GM03348 (cell line): ENCODE measurements at regions not wholly inside any gene's neighbourhood (a gene's known extent, or its start where the extent isn't known, plus 50 kb on each side); places are given as distances from the start of the nearest gene placed in this dataset.

ENCODE experiments used
- DNase-seq: peaks from one replicate; pipeline ENCODE4 v3.0.0; 2012; ENCODE audit warnings: low spot score

DNA sequence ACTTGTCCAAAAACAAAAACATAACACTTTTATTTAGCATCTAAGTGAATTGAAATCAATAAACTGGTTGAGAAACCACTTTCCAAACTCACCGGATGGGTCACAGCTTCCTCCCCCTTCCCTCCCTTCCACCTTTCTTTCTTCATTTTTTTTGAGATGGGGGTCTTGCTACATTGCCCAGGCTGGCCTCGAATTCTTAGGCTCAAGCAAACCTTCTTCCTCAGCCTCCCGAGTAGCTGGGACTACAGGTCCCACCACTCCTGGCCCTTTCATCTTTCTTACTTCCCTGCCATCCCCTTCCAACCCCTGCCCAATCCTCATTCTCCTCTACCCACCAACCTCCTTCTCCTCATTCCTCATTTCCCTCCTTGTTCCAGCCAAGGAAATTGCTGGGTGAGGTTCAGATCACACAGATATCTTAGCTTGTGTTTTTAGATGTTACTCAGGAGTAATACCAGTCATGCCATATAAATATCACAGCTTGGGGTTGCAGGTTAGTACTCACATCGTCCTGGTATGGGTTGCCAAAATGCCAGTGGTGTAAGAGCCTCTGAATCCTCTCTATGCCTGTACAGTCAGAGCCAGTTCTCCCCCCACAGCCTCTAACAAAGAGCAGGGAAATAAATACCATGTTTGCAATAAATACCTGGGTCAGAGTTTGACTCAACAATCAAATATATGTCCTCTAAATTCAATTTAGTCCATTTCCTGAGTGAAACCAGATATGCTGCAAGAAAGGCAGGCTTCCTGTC is 132.7 kb upstream of the NDUFV2 start:
- DNase-seq = peak; percentile 40

GRCh38 chr18:8970843-8971242 is 131.7 kb upstream of the NDUFV2 start:
- DNase-seq = no peak

DNA sequence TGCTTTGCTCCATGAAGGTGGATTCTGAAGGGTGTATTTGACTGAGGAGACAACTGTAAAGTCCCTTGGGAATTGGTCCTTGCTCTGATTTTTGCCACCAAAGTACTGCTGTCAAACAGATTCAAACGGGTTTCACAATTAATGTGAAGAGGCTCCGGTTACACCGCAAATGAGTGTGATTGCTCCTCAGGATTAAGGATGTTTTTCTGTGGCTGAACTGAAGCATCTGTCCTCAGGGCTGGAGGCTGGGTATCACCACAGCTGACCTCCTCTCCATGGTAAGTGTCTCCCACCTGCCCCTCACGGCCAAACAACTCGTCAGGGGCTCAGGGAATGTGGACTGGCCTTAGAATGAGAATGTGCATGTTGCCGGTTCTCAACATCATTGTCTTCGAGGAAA is 130.4 kb upstream of the NDUFV2 start:
- no peak for DNase-seq

DNA sequence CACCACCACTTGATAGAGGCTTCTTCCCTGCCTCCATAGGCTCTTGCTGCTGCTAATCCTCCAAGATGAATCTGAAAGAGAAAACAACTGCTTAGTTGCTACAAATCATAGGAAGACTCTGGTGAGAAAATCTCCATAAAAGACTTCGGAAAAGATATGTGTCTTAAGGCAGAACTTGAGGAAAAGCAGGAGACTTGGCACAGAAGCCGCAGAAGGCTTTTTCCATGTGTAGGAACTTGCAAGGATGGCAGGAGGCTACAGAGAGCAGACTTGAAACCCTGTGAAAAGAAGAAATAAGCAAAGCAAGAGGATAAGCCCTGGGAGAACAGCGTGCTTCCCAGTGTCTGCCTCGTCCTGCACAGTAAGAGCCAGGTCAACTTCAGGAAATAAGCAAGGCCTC is 128.2 kb upstream of the NDUFV2 start:
- DNase-seq = no peak

- DNase-seq = no peak
Measured at GRCh38 chr18:8974696-8975095, 127.8 kb upstream of the NDUFV2 start.

DNA sequence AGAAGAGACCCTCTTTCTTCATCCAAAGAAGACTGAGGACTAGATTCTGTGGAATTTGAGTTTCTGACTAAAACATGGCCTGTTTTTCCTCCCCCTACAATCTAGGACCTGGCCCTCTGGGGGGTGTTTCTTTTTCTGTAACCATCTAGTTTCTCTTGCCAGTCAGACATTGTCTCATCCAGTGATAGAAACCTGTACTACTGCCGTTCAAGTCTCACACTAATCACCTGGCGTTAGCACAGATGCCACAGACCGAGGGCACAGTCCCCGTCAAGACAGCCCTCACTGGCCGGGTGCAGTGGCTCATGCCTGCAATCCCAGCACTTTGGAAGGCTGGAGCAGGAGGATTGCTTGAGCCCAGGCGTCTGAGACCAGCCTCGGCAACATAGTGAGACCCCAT is 126.9 kb upstream of the NDUFV2 start:
- no peak for DNase-seq

GRCh38 chr18:8976606-8977005 is 125.9 kb upstream of the NDUFV2 start:
- no peak for DNase-seq

DNA sequence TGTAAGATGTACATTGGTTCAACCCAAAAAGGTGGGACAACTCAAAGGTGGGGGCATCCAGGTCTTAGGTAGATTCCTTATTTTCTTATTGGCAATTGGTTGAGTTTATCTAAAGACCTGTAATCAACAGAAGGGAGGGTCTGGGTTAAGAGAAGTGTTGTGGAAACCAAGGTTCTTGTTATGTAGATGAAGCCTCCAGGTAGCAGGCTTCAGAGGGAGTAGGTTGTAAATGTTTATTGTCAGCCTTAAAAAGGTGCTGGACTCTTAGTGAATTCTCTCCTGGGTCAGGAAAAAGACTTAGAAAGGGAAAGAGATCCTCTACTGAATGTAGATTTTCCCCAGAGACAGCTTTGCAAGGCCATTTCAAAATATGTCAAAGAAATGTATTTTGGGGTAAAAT is 125.3 kb upstream of the NDUFV2 start:
- DNase-seq = no peak

GRCh38 chr18:8977701-8978100 is 124.8 kb upstream of the NDUFV2 start:
- no peak for DNase-seq

- DNase-seq = no peak
Measured at GRCh38 chr18:8978394-8978793, 124.1 kb upstream of the NDUFV2 start.

GRCh38 chr18:8979258-8979988 is 123.1 kb upstream of the NDUFV2 start:
- no peak for DNase-seq

DNA sequence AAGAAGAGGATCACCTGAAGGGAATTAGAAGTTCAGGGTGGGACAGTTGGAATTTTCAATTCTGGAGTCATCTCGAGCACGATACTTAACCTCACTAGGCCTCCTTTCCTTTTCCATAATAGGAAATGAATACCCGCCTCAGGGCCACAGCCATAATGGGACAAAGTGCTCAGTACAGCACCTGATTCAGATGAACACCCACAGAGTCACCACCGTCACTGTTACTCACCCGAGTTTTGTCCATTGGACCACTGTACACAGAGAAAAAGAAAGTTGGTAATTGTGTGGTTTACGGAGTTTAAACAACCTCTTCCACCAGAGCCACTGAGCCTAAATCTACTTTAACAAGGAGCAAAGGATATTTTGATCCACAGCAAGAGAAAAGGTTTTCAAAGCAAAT is 122.0 kb upstream of the NDUFV2 start:
- no peak for DNase-seq

- DNase-seq = no peak
Measured at GRCh38 chr18:8980918-8981317, 121.6 kb upstream of the NDUFV2 start.

GRCh38 chr18:8982416-8983183 is 119.9 kb upstream of the NDUFV2 start:
- peak; percentile 71 for DNase-seq

DNA sequence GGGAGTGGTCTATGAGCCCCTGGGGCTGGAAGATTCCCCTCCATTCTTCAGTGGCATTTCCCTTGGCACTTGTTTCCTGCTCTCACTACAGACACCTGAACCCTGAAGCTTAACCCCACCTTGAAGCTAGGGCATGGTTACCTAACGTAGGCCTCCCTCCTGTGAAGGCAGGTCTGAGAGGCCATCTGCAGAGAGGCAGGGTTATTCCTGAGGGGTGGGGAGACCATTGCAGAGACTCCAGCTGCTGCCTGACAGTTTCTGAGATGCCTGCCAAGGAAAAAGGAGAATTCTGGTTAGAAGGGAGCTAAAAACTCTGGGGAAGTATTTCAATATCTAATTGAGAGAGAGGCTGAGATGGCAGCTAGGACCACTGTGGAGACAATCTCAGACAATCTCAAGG is 119.3 kb upstream of the NDUFV2 start:
- DNase-seq = no peak

- no peak for DNase-seq
Measured at GRCh38 chr18:8984131-8984721, 118.3 kb upstream of the NDUFV2 start.

GRCh38 chr18:8987241-8987640 is 115.3 kb upstream of the NDUFV2 start:
- DNase-seq = peak; percentile 57

- peak; percentile 74 for DNase-seq
Measured at GRCh38 chr18:8988260-8988871, 114.1 kb upstream of the NDUFV2 start.

DNA sequence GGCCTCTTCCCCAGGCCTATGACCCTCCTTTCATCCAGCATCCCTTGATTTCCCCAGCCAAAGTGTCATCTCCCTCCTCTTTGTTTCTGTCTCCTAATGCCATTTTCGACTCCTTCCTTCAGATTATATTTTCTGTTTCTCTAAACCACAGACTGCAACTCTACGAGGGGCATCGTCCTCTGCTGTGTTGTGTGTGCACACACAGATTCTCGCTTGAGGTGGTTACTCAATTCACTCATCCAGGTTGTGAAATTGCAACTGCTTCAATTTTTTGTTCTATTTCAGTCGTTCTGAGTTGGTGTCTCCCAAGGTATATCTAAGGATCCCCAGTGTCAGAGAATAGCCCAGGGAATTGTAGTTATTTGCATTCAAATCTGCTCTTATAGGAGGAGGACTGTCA is 113.5 kb upstream of the NDUFV2 start:
- DNase-seq = no peak

GRCh38 chr18:8989855-8990254 is 112.6 kb upstream of the NDUFV2 start:
- DNase-seq = no peak

DNA sequence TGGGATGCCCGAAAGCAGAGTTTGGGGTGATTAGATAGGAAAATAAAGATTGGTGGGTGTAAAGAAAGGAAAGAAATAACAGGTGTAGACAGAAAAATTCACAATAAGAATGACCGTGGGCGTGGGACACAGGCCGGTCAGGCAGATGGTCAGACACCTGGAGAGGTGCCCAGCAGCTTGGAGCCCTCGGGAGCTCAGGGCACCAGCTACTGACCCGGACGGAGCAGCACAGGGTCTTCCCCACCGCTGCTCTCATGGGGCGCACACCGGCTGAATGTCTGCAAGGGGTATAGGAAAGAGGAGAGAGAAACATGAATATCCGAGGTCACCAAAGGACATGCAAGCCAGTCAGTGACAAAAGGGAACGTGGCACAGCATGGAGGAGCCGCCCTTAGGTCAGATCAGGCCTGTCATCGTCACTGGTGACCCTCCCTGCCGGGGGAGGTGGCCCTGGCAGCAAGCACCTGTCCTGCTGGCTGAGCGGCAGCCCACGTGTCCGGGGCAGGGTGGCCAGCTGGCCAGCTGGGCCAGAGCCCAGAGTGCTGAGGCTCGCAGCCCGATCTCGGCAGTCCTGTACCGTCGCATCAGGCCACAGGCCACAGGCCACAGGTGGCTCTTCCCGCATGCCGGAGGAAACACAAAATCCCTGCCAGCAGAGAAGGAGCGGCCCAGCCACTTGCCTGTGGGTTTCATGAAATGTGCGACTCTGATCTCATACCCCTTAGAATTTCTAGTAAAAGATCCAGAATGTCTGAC is 112.0 kb upstream of the NDUFV2 start:
- peak; percentile 59 for DNase-seq
